C1 segment of cervical spinal cord (tissue), 14 donors: ENCODE measurements at regions not wholly inside any gene's neighbourhood (a gene's known extent, or its start where the extent isn't known, plus 50 kb on each side); places are given as distances from the start of the nearest gene placed in this dataset.
A peak's percentile ranks its signal among the peaks of the same experiment; 100 is the strongest.

ENCODE experiments used
- DNase-seq, 14 donors: peaks; one replicate each; lab custom pipeline; 2025; lab: John Stamatoyannopoulos, UW

DNA sequence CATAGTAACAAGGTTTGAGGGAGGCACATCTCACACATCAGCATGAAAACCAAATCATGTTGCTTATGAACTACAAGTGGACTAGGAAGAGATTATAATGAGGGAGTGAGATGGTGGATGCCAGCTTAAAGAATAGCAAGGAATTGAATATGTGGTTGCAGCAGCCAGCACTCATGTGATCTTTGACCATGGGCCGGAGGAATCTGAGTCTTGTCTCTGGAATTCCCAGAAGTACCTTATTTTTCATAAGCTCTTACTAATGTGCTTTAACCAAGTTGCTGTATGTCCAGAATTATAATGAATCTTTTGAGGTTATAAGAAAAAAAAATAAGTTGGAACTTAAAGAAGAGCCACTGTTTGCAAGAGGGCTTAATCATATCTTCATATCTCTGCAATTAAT lies 97.0 kb downstream of the DISP1 start:
- DNase-seq, result no peak

- DNase-seq, result no peak
These were observed 97.9 kb downstream of the DISP1 start for GRCh38 chr1:222912730-222913129.

DNA sequence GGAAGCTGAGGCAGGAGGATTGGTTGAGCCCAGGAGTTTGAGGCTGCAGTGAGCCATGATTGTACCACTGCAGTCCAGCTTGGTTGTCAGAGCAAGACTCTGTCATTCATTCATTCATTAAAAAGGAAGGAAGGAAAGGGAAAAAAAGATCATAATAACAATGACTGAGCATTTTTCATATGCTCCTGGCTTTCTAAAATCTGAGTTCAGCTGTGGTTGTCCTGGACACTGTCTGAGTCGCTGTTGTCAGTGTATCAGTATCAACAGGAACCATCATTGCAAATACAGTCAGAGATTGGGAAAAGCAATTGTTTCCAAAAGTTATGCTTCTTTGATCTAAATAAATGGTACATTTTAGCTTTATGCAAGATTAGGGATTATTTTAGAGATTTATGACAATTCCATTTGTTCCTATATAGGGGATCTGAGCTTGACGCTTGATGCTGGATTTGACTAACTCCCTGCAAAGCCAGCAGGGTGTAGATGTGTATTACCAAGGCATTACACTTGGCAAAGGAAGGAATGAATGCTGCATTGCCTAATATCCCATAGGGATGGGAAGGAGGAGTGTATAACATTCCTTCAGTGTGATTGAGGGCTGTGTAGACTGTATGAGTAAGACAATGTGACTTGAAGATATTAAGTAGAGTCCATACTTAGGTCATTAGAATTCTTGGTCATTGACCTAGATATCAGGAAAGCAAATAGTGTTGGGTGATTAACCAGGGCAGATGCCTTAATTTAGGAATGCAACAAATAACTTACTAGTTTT lies 100.2 kb downstream of the DISP1 start:
- DNase-seq, result no peak

DNA sequence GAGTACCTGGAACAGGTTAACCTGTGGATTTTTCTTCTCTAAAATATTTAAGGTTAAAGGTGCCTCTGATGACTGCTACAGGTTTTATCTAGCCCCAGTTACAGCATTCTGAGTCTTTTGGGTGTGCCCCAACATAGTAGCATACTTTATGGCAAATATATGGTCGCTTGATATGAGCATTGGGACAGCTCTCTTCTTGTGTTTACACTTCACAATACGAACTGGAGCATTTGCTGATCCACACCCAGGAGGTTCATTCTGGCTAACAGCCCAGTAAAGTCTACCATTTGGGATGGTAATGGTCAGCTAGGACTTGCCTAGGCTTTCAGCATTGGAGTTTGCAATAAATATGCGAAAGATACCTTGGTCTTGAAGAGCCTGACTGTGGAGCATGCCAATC lies 101.3 kb downstream of the DISP1 start:
- DNase-seq, result no peak

GRCh38 chr1:222918801-222919477 lies 104.1 kb downstream of the DISP1 start:
- no peak for DNase-seq

GRCh38 chr1:222919478-222919865 lies 104.6 kb downstream of the DISP1 start:
- no peak for DNase-seq

DNA sequence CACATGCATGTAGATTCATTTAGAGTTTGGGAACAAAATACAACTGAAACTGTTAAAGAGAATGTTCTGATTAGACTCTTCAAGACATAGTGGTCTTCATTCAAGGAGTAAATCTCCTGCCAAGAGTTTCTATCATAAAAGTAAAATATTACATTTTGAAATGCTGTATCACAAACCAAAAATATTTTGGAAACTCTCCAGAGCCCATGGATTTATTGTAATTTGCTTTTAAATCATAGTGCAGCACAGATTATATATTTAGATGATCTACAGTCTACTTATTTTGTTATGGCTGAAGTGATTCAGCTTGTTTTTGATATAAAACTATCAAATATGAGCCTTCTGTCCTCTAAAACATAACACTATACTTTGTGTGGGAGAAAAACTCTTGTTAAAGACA lies 105.3 kb downstream of the DISP1 start:
- no peak for DNase-seq

GRCh38 chr1:222921945-222922344 lies 107.1 kb downstream of the DISP1 start:
- no peak for DNase-seq

DNA sequence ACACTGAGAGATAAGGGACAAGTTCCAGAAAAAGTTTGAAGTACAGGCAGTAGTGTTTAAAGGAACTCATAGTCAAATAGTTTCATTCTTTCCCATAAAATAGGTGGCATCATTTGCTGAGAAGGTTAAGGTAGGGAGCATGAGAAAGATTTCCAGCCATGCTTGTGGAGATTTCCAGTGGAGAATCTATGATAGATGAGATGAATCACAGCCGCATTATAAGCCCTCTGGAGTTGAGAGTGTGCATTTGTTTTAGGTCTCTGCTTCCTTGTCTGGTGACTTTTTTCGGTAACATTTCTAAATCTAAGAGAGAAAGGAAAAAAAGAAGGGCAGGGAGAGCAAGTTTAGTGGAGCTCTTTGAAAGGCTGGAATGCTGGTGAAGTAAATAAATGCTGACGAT lies 108.7 kb downstream of the DISP1 start:
- DNase-seq, result no peak

DNA sequence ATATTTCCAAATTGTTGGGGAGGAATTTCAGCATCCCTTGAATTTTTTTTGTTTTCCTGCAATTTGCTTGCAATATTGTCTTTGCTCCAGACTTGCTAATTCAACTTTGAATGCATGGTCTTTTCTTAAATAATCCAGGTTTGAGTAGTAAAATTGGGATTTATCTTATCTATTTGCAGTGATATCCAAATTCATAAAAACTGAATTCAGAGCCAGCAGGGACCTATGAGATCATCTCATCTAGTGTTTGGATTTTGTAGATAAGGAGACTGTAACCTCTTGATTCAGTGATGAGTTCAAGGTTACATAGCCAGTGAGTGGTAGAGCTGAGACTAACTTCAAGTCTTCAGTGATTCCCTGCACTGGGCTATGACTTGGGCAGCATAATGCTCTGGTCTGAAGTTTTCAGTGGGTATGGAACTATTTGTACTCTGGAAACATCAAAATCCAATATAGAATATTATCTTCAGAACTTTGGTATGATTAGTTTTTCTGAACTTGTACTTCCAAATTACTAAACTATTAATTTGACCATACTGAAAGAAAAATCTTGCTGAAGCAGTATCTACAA lies 109.4 kb downstream of the DISP1 start:
- no peak for DNase-seq

DNA sequence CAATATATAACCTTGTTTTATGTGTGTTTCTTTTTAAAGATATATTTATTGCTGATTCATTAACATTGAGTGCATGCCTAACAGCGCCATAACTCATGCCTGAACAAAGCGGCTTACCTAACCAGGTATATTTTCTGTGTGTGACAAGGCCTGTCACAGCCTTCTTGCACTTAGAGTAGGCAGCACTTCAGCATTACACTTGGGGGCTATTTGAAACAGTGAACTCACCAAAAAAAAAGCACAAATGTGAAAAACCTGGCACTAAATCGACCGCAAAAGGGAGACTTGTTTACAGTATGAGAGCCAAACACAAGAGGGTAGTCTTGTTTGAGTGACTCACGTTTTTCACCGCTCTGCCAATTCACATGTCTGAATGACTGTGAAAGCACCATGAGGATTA lies 111.7 kb downstream of the DISP1 start:
- DNase-seq, result no peak

GRCh38 chr1:222927031-222927430 lies 112.2 kb downstream of the DISP1 start:
- no peak for DNase-seq

- peak in 6 of 14 donors; percentile 2 to 24 (median 6) for DNase-seq
These were observed 113.4 kb downstream of the DISP1 start for GRCh38 chr1:222928212-222928611.

- no peak for DNase-seq
These were observed 115.2 kb downstream of the DISP1 start for GRCh38 chr1:222930070-222930469.

DNA sequence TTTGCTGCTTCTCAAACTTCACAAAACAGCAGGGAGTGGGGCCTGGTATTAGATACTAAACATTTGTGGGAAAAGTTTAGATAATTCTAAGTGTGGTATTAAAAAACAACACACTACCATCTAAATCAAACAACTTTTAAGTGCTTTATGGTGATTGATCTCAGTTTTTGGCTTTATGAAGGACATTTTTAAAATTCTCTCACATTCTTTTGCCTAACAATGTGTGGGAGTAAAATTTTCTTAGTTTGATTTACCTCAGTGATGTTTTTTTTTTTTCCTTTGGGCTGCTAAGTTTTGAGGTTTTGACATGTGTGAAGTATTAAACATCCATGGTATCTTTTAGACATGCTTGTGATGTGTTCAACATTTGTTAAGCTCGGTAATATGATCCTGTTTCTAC lies 116.2 kb downstream of the DISP1 start:
- DNase-seq, result no peak

DNA sequence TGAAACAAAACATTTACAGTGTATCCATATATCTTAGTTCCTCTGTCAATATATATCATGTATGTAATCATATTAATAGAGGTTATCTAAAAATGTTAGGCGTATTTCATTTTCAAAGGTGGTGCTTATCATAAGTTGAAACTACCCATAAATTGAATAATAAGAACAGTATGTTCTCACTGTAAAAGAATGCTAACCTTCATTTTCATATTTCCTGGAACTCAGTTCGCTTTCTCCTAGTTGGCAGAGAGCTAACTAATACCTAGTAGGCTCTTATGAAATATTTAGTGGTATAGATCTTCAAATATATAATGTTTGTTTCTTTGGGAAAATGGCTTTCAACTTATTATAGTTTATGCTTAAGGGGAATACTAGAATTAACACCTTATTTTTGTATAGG lies 118.4 kb downstream of the DISP1 start:
- DNase-seq, result no peak

DNA sequence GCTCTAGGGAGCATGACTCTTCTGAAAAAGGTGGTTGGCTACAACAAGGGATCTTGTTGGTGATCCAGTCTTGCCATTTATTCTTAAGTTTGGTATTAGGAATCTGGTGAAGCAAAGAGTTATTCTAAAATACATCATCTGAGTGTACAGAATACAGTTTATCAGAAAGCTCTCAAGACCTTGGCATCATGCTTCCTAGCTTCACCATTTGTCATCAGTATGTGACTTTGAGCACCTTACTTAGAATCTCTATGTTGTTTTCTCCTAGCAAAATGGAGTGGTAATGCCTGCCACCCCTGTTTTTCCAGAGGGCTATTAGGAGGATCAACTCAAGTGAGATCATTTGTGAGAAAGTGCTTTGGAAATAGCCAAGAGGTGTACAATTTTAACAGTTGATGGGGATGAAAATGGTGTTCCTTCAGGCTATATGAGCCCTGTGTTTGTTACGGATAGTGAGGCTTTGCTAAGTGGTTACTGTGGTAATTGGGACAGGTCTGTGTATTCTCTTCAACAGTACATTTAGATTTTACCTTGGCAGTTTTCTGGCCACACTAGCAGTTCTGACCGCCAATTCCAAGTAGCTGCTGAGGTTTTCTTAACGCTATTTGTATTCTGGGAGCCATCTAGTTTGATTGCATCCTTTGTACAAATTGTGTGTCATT lies 120.5 kb downstream of the DISP1 start:
- DNase-seq, result no peak

DNA sequence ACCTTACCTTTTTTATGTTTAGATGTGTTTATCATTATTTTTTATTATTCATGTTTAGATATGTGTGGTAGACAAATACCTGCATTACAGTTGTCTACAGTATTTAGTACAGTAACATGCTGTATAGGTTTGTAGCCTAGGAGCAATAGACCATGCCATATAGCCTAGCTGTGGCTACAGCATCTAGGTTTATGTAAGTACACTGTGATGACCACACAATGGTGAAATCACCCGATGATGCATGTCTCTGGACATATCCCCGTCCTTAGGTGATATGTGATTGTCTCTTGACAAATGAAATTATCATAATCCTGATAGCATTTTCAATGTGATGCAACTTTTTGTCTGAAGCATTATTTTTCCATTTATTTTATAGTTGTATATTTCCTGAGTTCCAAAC lies 121.2 kb downstream of the DISP1 start:
- DNase-seq, result no peak

DNA sequence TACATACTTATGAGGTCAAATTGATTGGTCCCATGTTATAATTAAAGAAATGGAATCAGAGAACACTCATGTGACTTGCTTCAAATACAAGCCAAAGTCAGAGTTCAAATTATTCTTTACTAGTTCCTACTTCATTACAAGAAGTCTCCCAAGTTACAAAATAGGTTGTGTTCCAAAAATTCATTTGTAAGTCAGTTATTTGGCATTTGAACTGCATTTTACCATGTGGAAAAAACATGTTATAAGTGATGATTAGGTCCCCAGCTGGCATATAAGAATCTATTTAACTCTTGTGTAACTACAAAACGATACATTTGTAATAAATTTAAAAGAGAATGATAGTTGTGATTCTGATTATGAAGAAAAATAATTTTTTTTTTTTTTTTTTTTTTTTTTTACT lies 124.1 kb downstream of the DISP1 start:
- no peak for DNase-seq

DNA sequence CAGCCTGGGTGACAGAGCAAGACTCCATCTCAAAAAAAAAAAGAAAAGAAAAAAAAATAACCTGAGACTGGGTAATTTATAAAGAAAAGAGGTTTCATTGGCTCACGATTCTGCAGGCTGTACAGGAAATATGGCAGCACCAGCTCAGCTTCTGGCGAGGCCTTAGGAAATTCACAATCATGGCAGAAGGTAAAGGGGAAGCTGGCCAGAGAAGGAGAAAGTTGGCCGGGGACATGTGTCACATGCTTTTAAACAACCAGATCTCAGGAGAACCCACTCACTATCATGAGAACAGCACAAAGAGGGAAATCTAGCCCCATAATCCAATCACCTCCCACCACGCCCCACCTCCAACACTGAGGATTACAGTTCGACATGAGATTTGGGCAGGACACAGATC lies 125.3 kb downstream of the DISP1 start:
- DNase-seq, result no peak

DNA sequence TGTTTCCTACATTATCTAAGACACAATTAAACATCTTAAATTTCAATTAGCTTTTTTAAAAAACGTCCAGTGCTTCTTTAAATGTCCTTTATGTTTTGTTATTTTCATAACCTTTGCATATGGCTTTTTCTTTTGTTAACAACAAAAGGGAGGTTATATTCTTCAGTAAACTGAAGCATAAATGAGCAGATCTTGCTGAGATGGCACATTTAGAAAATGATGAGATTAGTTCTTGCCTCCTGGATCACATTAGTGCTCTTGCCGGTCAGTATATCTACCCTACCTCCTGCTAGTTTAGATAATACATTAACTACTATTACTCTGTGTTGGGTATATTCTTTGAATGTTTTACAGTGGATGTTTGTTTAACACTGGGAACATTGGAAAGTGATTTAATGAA lies 126.1 kb downstream of the DISP1 start:
- DNase-seq, result no peak

- DNase-seq, result no peak
These were observed 126.6 kb downstream of the DISP1 start for GRCh38 chr1:222941425-222941824.

DNA sequence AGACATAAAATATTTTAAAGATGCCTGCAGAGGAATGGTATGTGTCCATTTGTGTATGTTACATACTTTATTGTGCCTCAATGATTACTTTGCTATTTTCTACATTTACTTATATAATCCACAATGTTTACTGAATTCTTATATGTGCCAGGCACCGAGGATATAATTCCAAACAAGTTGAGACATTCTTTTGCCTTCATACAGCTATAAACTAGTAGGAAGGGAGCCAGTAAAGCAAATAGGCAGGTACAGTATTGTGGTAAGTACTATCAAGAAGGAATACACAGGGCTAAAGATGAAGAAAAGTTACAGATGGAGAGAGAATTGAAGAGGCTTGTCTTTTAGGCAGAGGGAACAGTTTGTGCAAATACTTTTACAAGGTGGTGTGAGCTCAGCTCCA lies 131.6 kb downstream of the DISP1 start:
- DNase-seq, result no peak
